Skeletal muscle tissue (tissue), 3 donors: ENCODE measurements at regions not wholly inside any gene's neighbourhood (a gene's known extent, or its start where the extent isn't known, plus 50 kb on each side); places are given as distances from the start of the nearest gene placed in this dataset.

ENCODE experiments used
- H3K27ac ChIP-seq: one replicate; pipeline ENCODE4 v1.7.0; 2013; ENCODE audit warnings: mild to moderate bottlenecking, low read depth, low read length, inconsistent platforms
- H3K27me3 ChIP-seq, 3 donors: one replicate each; pipeline ENCODE4 v1.7.0; 2013; ENCODE audit warnings: low read length in 3 of 3; ENCODE audit not compliant: control insufficient read depth in 3 of 3, insufficient read depth in 3 of 3
- H3K36me3 ChIP-seq, 3 donors: one replicate each; pipeline ENCODE4 v1.7.0; 2013; ENCODE audit warnings: low read length in 3 of 3; ENCODE audit not compliant: control insufficient read depth in 3 of 3, insufficient read depth in 3 of 3
- H3K4me1 ChIP-seq, 3 donors: one replicate each; pipeline ENCODE4 v1.7.0; 2013; ENCODE audit warnings: low read length in 3 of 3, mild to moderate bottlenecking in 3 of 3; ENCODE audit not compliant: control insufficient read depth in 3 of 3, insufficient read depth in 3 of 3
- H3K4me3 ChIP-seq, 3 donors: one replicate each; pipeline ENCODE4 v1.7.0; 2013; ENCODE audit warnings: low read length in 3 of 3
- H3K9ac ChIP-seq, 3 donors: one replicate each; pipeline ENCODE4 v1.7.0; 2013; ENCODE audit warnings: low read length in 3 of 3, mild to moderate bottlenecking in 3 of 3, moderate library complexity in 2 of 3, low read depth in 1 of 3
- H3K9me3 ChIP-seq, 3 donors: one replicate each; pipeline ENCODE4 v1.7.0; 2013; ENCODE audit warnings: low read length in 3 of 3; ENCODE audit not compliant: control insufficient read depth in 3 of 3
- donor health status: Osteomylitis.

DNA sequence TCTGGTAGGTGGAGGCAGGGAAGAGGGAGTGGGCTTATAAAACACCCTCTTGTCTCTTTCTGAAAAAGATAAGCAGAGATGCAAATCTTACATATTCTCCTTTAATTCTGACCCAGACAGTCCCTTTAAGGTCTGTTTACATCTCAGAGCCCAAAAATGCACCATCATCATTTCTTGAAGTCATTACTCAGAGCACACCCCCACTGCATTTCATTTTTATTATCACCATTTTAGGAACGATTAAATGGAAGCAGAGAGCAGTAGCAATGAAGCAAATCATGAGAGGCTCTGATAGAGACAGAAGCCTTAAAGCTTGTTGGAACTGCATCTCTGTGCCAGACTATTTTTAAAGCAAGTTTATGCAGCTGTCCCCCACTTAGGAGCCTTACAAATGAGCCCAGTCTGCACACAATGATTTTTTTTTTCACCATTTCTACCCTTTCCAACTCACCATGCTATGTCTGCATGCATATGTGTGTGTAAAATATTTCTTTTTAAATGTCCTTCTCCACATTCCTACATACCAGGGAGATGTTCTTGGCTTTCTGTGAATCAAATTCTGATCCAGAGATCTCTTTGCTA is 311.0 kb downstream of the GRIN2B start:
- Histone ChIP-seq H3K27me3 (no peaks in the 10 kb centered on the region), H3K9me3 (no peaks in the 10 kb centered on the region), H3K9ac (no peak overlapping the region), H3K4me3 (no peak overlapping the region), H3K36me3 (no peaks in the 10 kb centered on the region), H3K27ac (no peak overlapping the region), H3K4me1 (no peaks in the 10 kb centered on the region)

- Histone ChIP-seq H3K27ac (no peak overlapping the region), H3K9me3 (no peaks in the 10 kb centered on the region), H3K4me3 (no peak overlapping the region), H3K4me1 (no peaks in the 10 kb centered on the region), H3K36me3 (no peaks in the 10 kb centered on the region), H3K27me3 (no peaks in the 10 kb centered on the region), H3K9ac (no peak overlapping the region)
Measured at GRCh38 chr12:13668880-13669279, 312.5 kb downstream of the GRIN2B start.

GRCh38 chr12:13666806-13667205 is 314.6 kb downstream of the GRIN2B start:
- Histone ChIP-seq H3K27me3 (no peaks in the 10 kb centered on the region), H3K36me3 (no peaks in the 10 kb centered on the region), H3K9ac (no peak overlapping the region), H3K4me3 (no peak overlapping the region), H3K9me3 (no peaks in the 10 kb centered on the region), H3K27ac (no peak overlapping the region), H3K4me1 (no peaks in the 10 kb centered on the region)

- no peaks in the 10 kb centered on the region for H3K9me3 ChIP-seq
- H3K4me3 ChIP-seq = no peak overlapping the region
- H3K36me3 ChIP-seq = no peaks in the 10 kb centered on the region
- H3K9ac ChIP-seq = no peak overlapping the region
- peaks cover 0 to 3% (median 0%) of the 10 kb centered on the region in 3 donors for H3K27me3 ChIP-seq
- no peak overlapping the region for H3K27ac ChIP-seq
- H3K4me1 ChIP-seq = no peaks in the 10 kb centered on the region
Measured at GRCh38 chr12:13661005-13661887, 320.2 kb downstream of the GRIN2B start.

GRCh38 chr12:13654456-13654855 is 326.9 kb downstream of the GRIN2B start:
- Histone ChIP-seq H3K4me1 (no peaks in the 10 kb centered on the region), H3K9me3 (no peaks in the 10 kb centered on the region), H3K9ac (no peak overlapping the region), H3K4me3 (no peak overlapping the region), H3K36me3 (no peaks in the 10 kb centered on the region), H3K27me3 (peaks cover 0 to 3% (median 0%) of the 10 kb centered on the region in 3 donors), H3K27ac (no peak overlapping the region)

GRCh38 chr12:13652105-13652504 is 329.3 kb downstream of the GRIN2B start:
- H3K4me3 ChIP-seq = no peak overlapping the region
- no peaks in the 10 kb centered on the region for H3K9me3 ChIP-seq
- H3K27ac ChIP-seq = no peak overlapping the region
- H3K27me3 ChIP-seq = no peaks in the 10 kb centered on the region
- H3K9ac ChIP-seq = no peak overlapping the region
- no peaks in the 10 kb centered on the region for H3K36me3 ChIP-seq
- no peaks in the 10 kb centered on the region for H3K4me1 ChIP-seq

DNA sequence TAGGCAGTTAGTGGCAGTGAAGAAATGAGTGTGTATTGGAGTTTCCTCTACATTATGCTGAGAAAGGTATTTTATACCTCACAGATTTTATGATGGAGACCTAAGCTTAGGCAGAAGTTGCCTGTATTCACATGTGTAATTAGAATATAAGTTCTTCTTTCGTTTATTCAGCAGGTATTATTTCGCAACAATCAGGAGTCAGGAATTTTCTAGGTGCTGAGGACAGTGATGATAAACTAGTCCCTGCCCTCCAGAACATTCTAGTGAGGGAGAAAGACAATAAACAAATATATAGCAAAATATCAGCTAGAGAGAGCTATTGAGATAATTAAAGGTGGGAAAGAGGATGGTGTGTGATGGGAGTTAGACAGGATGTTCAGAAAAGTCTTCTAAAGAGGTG is 345.7 kb downstream of the GRIN2B start:
- H3K36me3 ChIP-seq = no peaks in the 10 kb centered on the region
- H3K27me3 ChIP-seq = no peaks in the 10 kb centered on the region
- H3K9me3 ChIP-seq = no peaks in the 10 kb centered on the region
- no peak overlapping the region for H3K9ac ChIP-seq
- no peaks in the 10 kb centered on the region for H3K4me1 ChIP-seq
- H3K4me3 ChIP-seq = no peak overlapping the region
- H3K27ac ChIP-seq = no peak overlapping the region

GRCh38 chr12:13631873-13632272 is 349.5 kb downstream of the GRIN2B start:
- H3K4me3 ChIP-seq = no peak overlapping the region
- H3K9me3 ChIP-seq = no peaks in the 10 kb centered on the region
- no peak overlapping the region for H3K27ac ChIP-seq
- no peaks in the 10 kb centered on the region for H3K36me3 ChIP-seq
- H3K9ac ChIP-seq = no peak overlapping the region
- no peaks in the 10 kb centered on the region for H3K4me1 ChIP-seq
- no peaks in the 10 kb centered on the region for H3K27me3 ChIP-seq

DNA sequence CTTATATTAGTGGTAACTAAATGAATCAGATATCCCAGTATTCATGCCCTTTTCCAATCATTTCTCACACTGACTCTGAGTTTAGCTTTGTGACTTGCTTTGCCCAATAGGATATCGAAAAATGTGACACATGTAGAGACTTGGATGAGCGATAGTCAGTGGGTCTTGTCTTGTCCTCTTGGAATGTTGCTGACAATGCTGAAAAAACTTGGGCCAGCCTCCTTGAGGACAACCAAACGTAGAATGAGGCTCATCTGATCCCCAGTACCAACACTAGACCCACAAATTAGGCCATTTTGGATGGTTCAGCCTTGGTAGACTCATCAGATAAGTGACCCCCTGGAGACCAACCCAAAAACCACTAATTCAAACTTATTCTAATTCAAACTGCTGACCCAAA is 351.0 kb downstream of the GRIN2B start:
- H3K27ac ChIP-seq = no peak overlapping the region

GRCh38 chr12:13628067-13628466 is 353.3 kb downstream of the GRIN2B start:
- H3K27me3 ChIP-seq = no peaks in the 10 kb centered on the region
- no peaks in the 10 kb centered on the region for H3K9me3 ChIP-seq
- no peak overlapping the region for H3K27ac ChIP-seq
- H3K36me3 ChIP-seq = no peaks in the 10 kb centered on the region
- H3K4me3 ChIP-seq = no peak overlapping the region
- H3K9ac ChIP-seq = no peak overlapping the region
- H3K4me1 ChIP-seq = no peaks in the 10 kb centered on the region

More for the DNA sequence above, 351.0 kb downstream of the GRIN2B start:
- Histone ChIP-seq H3K4me3 (no peak overlapping the region), H3K36me3 (no peaks in the 10 kb centered on the region), H3K9ac (no peak overlapping the region), H3K4me1 (no peaks in the 10 kb centered on the region), H3K27me3 (no peaks in the 10 kb centered on the region), H3K9me3 (no peaks in the 10 kb centered on the region)
